Sigmoid colon (tissue), 6 donors: ENCODE measurements at regions not wholly inside any gene's neighbourhood (a gene's known extent, or its start where the extent isn't known, plus 50 kb on each side); places are given as distances from the start of the nearest gene placed in this dataset.

Experiments
- DNase-seq: peaks from one replicate; pipeline ENCODE4 v3.0.0-alpha.2; 2019
- H3K27ac ChIP-seq, 4 donors: fragments of 200-600 bp; sonication (generic); one replicate each; pipeline ENCODE4 v1.5.1; 2016 to 2019; ENCODE audit warnings: mild to moderate bottlenecking in 1 of 4
- H3K27me3 ChIP-seq, 3 donors: fragments of 200-600 bp; sonication (generic); one replicate each; pipeline ENCODE4 v1.5.1; 2019; ENCODE audit warnings: mild to moderate bottlenecking in 1 of 3
- H3K36me3 ChIP-seq, 4 donors: fragments of 200-600 bp; sonication (generic); one replicate each; pipeline ENCODE4 v1.5.1; 2016 to 2019
- H3K4me1 ChIP-seq, 4 donors: fragments of 200-600 bp; sonication (generic); one replicate each; pipeline ENCODE4 v1.5.1; 2017 to 2019
- H3K4me3 ChIP-seq, 4 donors: fragments of 200-600 bp; sonication (generic); one replicate each; pipeline ENCODE4 v1.5.1; 2017 to 2019; ENCODE audit warnings: mild to moderate bottlenecking in 2 of 4, moderate library complexity in 1 of 4
- H3K9me3 ChIP-seq, 4 donors: fragments of 200-600 bp in 3 of 4; sonication (generic) in 3 of 4; one replicate each; pipeline versions ENCODE4 v1.5.1 to v1.6.1; 2013 to 2019
- EP300 ChIP-seq, 4 donors: sonication (generic); formaldehyde crosslinking; IDR thresholded peaks; one replicate each; pipeline ENCODE4 v1.6.1; 2017; ENCODE audit warnings: antibody characterized with exemption in 4 of 4
- POLR2A ChIP-seq, 2 donors: fragments of 450-650 bp; IDR thresholded peaks; one replicate each; pipeline ENCODE4 v1.6.1; 2016; ENCODE audit warnings: antibody characterized with exemption in 2 of 2, mild to moderate bottlenecking in 2 of 2, moderate library complexity in 2 of 2
- POLR2AphosphoS5 ChIP-seq, 4 donors: sonication (generic); formaldehyde crosslinking; IDR thresholded peaks; one replicate each; pipeline ENCODE4 v1.6.1; 2017; ENCODE audit warnings: antibody characterized with exemption in 4 of 4
- WGBS, 2 donors: extraction: QIAGEN DNeasy Blood & Tissue Kit; methylation state at CpG; one replicate each; pipeline ENCODE4 v1.1.7; 2013; 5-methylcytosine and 5-hydroxymethylcytosine counted together
- intact Hi-C: fragments of 100-400 bp; cut with DNase I; formaldehyde crosslinking; loops from one replicate; pipeline ENCODE4 v1.15.1; 2023
- TF ChIP-seq, protein P1 (sequence below), 4 experiments: fragments of 450-650 bp in 3 of 4; fragments of 200-600 bp in 1 of 4; IDR thresholded peaks; one replicate each; pipeline ENCODE4 v1.5.1; 2016 to 2019; ENCODE audit warnings: antibody characterized with exemption in 4 of 4, mild to moderate bottlenecking in 3 of 4, moderate library complexity in 2 of 4
- donor health status: healthy with polysubstance abuse.
- donor health status: healthy.

DNA sequence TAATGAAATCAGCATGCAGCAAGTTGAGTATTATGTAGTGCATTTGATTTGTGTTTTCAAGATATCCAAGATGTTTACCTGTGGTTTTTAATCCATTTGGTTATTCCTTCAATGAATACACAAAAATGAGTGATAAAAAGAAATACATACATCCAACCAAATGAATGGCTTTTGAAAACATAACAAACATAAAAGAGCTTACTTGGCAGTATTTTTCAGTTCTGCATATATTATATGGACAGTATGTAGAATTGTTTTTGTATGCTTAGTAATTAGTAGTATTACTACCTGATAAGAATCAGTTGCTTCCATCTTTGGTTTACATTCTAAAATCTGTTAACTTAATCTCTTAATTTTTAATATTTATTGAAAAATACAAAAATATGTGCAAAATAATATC is 908.9 kb upstream of the AGA start:
- no peaks in the 10 kb centered on the region for H3K4me1 ChIP-seq
- no peak overlapping the region for H3K27ac ChIP-seq
- DNase-seq, result no peak
- H3K27me3 ChIP-seq, result no peaks in the 10 kb centered on the region
- H3K4me3 ChIP-seq, result no peak overlapping the region
- H3K36me3 ChIP-seq, result no peaks in the 10 kb centered on the region
- intact Hi-C loops, result no loop called here
- H3K9me3 ChIP-seq, result no peaks in the 10 kb centered on the region
- TF ChIP-seq POLR2AphosphoS5 (IDR thresholded peaks at IDR 0.05) (no peak), EP300 (IDR thresholded peaks at IDR 0.05) (no peak), POLR2A (IDR thresholded peaks at IDR 0.05) (no peak)
- TF ChIP-seq, protein P1, sequence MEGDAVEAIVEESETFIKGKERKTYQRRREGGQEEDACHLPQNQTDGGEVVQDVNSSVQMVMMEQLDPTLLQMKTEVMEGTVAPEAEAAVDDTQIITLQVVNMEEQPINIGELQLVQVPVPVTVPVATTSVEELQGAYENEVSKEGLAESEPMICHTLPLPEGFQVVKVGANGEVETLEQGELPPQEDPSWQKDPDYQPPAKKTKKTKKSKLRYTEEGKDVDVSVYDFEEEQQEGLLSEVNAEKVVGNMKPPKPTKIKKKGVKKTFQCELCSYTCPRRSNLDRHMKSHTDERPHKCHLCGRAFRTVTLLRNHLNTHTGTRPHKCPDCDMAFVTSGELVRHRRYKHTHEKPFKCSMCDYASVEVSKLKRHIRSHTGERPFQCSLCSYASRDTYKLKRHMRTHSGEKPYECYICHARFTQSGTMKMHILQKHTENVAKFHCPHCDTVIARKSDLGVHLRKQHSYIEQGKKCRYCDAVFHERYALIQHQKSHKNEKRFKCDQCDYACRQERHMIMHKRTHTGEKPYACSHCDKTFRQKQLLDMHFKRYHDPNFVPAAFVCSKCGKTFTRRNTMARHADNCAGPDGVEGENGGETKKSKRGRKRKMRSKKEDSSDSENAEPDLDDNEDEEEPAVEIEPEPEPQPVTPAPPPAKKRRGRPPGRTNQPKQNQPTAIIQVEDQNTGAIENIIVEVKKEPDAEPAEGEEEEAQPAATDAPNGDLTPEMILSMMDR (IDR thresholded peaks at IDR 0.05), result no peak

DNA sequence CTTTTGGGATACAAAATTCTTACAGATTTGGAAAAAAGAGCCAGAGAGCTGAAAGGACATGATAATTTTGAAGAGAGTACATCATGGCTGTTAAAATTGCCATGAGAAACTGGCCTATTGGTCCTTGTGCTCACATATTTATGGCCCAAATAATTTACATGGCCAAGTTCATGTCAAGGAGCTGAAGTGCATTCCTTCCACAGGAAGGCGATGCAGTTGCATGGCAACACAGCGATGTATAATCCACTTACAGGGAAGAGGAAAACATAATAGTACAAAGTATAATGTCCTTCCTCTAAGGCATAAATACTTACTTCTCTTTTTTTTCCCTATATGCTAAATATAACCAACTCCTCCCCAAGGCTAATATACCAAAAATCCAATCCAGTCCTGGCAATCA is 914.5 kb upstream of the AGA start:
- no peaks in the 10 kb centered on the region for H3K4me1 ChIP-seq
- TF ChIP-seq POLR2AphosphoS5 (IDR thresholded peaks at IDR 0.05) (no peak), POLR2A (IDR thresholded peaks at IDR 0.05) (no peak), EP300 (IDR thresholded peaks at IDR 0.05) (no peak)
- TF ChIP-seq, protein P1 (IDR thresholded peaks at IDR 0.05), result no peak
- DNase-seq, result no peak
- intact Hi-C loops, result no loop called here
- no peaks in the 10 kb centered on the region for H3K36me3 ChIP-seq
- peaks cover 0 to 4% (median 2%) of the 10 kb centered on the region in 4 donors for H3K9me3 ChIP-seq
- H3K27me3 ChIP-seq, result no peaks in the 10 kb centered on the region
- WGBS, 2 donors, result 67 to 98% methylated on average over 2 of the region's 2 CpGs
- H3K27ac ChIP-seq, result no peak overlapping the region
- no peak overlapping the region for H3K4me3 ChIP-seq

DNA sequence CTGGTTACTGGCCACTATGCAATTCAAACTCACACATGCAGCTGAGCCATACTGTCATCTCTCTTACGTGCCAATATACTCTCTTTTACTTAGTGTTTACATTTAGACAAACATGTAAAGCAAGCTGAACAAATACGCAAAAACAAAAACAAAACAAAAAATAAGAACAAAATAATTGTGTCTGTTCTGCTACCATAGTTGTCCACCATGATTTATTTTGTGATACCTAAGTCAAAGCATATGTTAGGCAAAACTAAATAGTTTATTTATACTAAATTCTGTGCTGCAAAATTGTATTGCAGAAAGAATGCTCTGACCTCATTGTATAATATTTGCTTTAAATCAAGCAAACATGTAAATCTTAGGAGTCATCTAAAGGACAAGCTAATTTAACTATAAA is 943.2 kb upstream of the AGA start:
- H3K9me3 ChIP-seq, result no peaks in the 10 kb centered on the region
- no peak overlapping the region for H3K4me3 ChIP-seq
- no peaks in the 10 kb centered on the region for H3K27me3 ChIP-seq
- 78 to 83% methylated on average over 2 of the region's 2 CpGs for WGBS, 2 donors
- no peak overlapping the region for H3K27ac ChIP-seq
- DNase-seq, result no peak
- intact Hi-C loops, result no loop called here
- H3K36me3 ChIP-seq, result no peaks in the 10 kb centered on the region
- TF ChIP-seq POLR2AphosphoS5 (IDR thresholded peaks at IDR 0.05) (no peak), POLR2A (IDR thresholded peaks at IDR 0.05) (no peak), EP300 (IDR thresholded peaks at IDR 0.05) (no peak)
- TF ChIP-seq, protein P1 (IDR thresholded peaks at IDR 0.05), result no peak
- H3K4me1 ChIP-seq, result no peaks in the 10 kb centered on the region

DNA sequence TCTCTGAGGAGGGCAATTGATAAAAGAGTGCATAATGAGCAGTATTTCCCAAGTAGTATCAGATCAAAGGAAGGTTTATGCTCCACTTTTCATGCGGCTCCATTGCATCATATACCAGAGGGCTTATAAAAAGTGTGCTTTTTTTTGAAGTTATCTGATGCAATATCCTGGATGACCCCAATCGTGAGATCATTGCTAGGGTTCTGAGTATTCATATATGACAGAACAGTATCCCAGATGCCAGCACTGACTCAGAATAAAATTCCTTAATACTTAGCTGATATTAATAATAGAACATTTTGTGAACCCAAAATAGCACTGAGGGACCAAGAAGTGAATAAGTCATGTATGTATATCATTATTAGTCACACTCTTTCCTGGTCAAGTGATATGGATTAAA is 945.5 kb upstream of the AGA start:
- TF ChIP-seq POLR2A (IDR thresholded peaks at IDR 0.05), result no peak
- TF ChIP-seq, protein P1 (IDR thresholded peaks at IDR 0.05), result no peak
- TF ChIP-seq POLR2AphosphoS5 (IDR thresholded peaks at IDR 0.05), result no peak
- no peak for TF ChIP-seq EP300 (IDR thresholded peaks at IDR 0.05)
- intact Hi-C loops, result no loop called here
- no peak for DNase-seq
- no peak overlapping the region for H3K4me3 ChIP-seq
- H3K36me3 ChIP-seq, result no peaks in the 10 kb centered on the region
- H3K27ac ChIP-seq, result no peak overlapping the region
- 82 to 86% methylated on average over 2 of the region's 2 CpGs for WGBS, 2 donors
- no peaks in the 10 kb centered on the region for H3K4me1 ChIP-seq
- H3K27me3 ChIP-seq, result no peaks in the 10 kb centered on the region
- H3K9me3 ChIP-seq, result no peaks in the 10 kb centered on the region

DNA sequence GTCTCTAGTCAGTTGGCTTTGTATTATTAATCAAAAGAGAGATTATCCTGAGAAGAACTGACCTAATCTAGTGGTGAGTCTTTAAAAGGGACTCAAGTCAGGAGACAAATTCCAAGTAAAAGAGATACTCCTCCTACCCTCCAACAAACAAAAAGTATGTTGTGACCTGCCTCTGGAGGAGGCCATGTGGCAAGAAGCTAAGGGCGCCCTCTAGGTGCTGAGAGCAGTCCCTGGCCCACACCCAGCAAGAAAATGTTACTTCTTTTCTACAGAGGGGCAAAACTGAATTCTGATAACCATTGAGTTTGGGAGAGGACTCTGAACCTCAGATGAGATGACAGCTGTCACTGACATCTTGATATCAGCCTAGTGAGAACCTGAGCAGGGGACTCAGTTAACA is 953.6 kb upstream of the AGA start:
- WGBS, 2 donors, result 58 to 71% methylated on average over 1 of the region's 1 CpG

More for the DNA sequence above, 953.6 kb upstream of the AGA start:
- no peak overlapping the region for H3K4me3 ChIP-seq
- no peak for TF ChIP-seq EP300 (IDR thresholded peaks at IDR 0.05)
- no peak for TF ChIP-seq POLR2A (IDR thresholded peaks at IDR 0.05)
- TF ChIP-seq, protein P1 (IDR thresholded peaks at IDR 0.05), result no peak
- TF ChIP-seq POLR2AphosphoS5 (IDR thresholded peaks at IDR 0.05), result no peak
- DNase-seq, result no peak
- no peaks in the 10 kb centered on the region for H3K36me3 ChIP-seq
- H3K9me3 ChIP-seq, result peaks cover 0 to 2% (median 0%) of the 10 kb centered on the region in 4 donors
- intact Hi-C loops, result no loop called here
- no peaks in the 10 kb centered on the region for H3K4me1 ChIP-seq
- no peaks in the 10 kb centered on the region for H3K27me3 ChIP-seq
- no peak overlapping the region for H3K27ac ChIP-seq
